ENCODE measurements at regions not wholly inside any gene's neighbourhood (a gene's known extent, or its start where the extent isn't known, plus 50 kb on each side); places are given as distances from the start of the nearest gene placed in this dataset.

DNA sequence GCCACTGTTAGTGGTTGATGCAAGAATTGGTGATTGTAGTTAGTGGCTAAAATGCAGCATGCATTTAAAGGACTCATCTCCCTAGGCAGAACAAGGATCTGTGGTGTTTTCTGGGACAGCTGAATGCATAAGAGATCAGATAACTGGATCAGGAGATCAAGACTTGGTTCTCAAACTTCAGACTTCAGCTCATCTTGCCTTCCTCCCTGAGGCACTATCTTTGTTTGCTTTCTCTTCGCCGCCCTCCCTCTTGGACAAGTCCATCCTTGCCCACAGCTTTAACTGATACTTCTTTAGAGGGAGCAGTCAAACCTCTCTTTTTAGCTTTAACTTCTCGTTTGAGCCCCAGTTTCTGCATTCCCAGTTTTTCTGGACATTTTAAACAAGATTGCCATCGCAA lies 195.4 kb upstream of the TPRG1 start:
- no peak for ATAC-seq
- TF ChIP-seq TCF4 (CRISPR knock-in tag; IDR thresholded peaks at IDR 0.05; ENCODE audit: borderline replicate concordance) = no peak
- no peak for TF ChIP-seq ZNF565 (CRISPR knock-in tag; conservative IDR thresholded peaks at IDR 0.05; ENCODE audit: low read depth)
- no peak for TF ChIP-seq ESRRG (CRISPR knock-in tag; IDR thresholded peaks at IDR 0.05)
- no peak for TF ChIP-seq RARB (CRISPR knock-in tag; IDR thresholded peaks at IDR 0.05)
- TF ChIP-seq PPARA (CRISPR knock-in tag; IDR thresholded peaks at IDR 0.05; ENCODE audit: borderline replicate concordance) = no peak
- TF ChIP-seq ZFP30 (CRISPR knock-in tag; IDR thresholded peaks at IDR 0.05) = no peak
- TF ChIP-seq ZNF8 (CRISPR knock-in tag; IDR thresholded peaks at IDR 0.05) = no peak
- TF ChIP-seq TOX (CRISPR knock-in tag; IDR thresholded peaks at IDR 0.05; ENCODE audit: borderline replicate concordance) = no peak
- TF ChIP-seq ZC3H10 (CRISPR knock-in tag; IDR thresholded peaks at IDR 0.05) = no peak
- no peak for TF ChIP-seq ARNTL (CRISPR knock-in tag; IDR thresholded peaks at IDR 0.05; ENCODE audit: borderline replicate concordance, low read depth)
- TF ChIP-seq, protein P1, sequence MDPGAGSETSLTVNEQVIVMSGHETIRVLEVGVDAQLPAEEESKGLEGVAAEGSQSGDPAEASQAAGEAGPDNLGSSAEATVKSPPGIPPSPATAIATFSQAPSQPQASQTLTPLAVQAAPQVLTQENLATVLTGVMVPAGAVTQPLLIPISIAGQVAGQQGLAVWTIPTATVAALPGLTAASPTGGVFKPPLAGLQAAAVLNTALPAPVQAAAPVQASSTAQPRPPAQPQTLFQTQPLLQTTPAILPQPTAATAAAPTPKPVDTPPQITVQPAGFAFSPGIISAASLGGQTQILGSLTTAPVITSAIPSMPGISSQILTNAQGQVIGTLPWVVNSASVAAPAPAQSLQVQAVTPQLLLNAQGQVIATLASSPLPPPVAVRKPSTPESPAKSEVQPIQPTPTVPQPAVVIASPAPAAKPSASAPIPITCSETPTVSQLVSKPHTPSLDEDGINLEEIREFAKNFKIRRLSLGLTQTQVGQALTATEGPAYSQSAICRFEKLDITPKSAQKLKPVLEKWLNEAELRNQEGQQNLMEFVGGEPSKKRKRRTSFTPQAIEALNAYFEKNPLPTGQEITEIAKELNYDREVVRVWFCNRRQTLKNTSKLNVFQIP (CRISPR knock-in tag; IDR thresholded peaks at IDR 0.05; ENCODE audit: borderline replicate concordance, low read depth) = no peak
- TF ChIP-seq ZFP3 (CRISPR knock-in tag; IDR thresholded peaks at IDR 0.05) = no peak
- TF ChIP-seq, protein P2, sequence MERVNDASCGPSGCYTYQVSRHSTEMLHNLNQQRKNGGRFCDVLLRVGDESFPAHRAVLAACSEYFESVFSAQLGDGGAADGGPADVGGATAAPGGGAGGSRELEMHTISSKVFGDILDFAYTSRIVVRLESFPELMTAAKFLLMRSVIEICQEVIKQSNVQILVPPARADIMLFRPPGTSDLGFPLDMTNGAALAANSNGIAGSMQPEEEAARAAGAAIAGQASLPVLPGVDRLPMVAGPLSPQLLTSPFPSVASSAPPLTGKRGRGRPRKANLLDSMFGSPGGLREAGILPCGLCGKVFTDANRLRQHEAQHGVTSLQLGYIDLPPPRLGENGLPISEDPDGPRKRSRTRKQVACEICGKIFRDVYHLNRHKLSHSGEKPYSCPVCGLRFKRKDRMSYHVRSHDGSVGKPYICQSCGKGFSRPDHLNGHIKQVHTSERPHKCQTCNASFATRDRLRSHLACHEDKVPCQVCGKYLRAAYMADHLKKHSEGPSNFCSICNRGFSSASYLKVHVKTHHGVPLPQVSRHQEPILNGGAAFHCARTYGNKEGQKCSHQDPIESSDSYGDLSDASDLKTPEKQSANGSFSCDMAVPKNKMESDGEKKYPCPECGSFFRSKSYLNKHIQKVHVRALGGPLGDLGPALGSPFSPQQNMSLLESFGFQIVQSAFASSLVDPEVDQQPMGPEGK (CRISPR knock-in tag; IDR thresholded peaks at IDR 0.05; ENCODE audit: borderline replicate concordance) = no peak
- TF ChIP-seq ZNF70 (CRISPR knock-in tag; IDR thresholded peaks at IDR 0.05) = no peak
- no peak for TF ChIP-seq GLIS3 (CRISPR knock-in tag; IDR thresholded peaks at IDR 0.05)
- TF ChIP-seq BACH2 (CRISPR knock-in tag; IDR thresholded peaks at IDR 0.05; ENCODE audit: borderline replicate concordance) = no peak

DNA sequence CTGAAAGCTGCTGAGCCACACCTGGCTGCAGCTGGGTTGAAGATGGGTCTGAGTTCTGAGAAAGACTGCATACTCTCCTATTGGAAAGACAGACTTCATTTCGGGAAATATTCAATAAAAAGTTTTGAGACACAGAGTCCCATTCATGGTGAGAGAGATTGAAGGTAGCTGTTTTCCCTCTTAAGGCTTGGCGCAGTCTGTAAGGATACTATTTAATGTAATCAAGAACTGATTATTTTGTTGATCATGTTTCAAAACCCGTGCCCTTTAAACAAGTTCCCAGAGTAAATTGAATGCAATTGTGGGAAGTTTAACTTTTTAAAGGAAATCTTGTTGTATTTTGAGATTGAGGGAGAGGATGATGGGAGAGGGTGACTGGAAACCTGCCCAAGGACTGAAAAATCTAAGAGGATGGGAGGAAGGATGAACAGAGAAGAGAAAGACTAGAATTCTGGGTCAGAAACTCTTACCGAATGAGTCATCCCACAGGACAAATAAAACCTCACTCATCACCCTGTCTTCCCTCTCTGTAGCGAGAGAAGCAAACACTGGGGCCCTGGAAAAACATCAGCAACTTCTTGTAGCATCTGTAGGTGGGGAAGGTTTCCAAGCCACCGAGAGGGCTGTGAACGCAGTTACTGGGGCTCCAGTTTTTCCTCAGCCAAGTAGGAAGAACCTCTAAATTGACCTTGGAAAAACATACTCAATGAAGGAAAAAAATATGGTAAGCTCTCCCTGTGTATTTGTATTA lies 193.2 kb upstream of the TPRG1 start:
- ATAC-seq = peak; percentile 69
- TF ChIP-seq TCF4 (CRISPR knock-in tag; IDR thresholded peaks at IDR 0.05; ENCODE audit: borderline replicate concordance) = no peak
- TF ChIP-seq ZNF565 (CRISPR knock-in tag; conservative IDR thresholded peaks at IDR 0.05; ENCODE audit: low read depth) = no peak

DNA sequence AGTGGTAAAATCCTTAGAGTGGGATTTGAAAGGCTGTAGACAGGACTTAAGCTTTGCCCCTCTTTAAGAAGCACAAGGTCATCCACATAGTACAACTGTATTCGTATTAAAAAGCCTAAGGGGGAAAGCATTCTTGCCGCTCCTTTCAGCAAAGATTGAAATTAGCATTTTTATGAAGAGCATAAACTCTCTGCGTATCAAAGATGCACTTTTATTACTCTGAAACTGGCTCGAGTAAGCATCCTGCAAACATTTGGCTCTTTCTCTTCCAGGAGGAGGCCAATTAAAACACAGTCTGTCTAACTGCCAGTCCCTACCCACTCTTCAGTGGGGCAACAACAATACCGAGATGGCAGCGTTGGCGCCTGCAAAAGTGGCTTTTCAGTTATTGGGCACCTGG lies 192.5 kb upstream of the TPRG1 start:
- no peak for TF ChIP-seq CSDC2 (CRISPR knock-in tag; IDR thresholded peaks at IDR 0.05)
- TF ChIP-seq, protein P2 (CRISPR knock-in tag; IDR thresholded peaks at IDR 0.05; ENCODE audit: borderline replicate concordance) = no peak
- no peak for TF ChIP-seq ZNF8 (CRISPR knock-in tag; IDR thresholded peaks at IDR 0.05)
- TF ChIP-seq ESRRG (CRISPR knock-in tag; IDR thresholded peaks at IDR 0.05) = no peak
- no peak for TF ChIP-seq TOX (CRISPR knock-in tag; IDR thresholded peaks at IDR 0.05; ENCODE audit: borderline replicate concordance)
- TF ChIP-seq BACH2 (CRISPR knock-in tag; IDR thresholded peaks at IDR 0.05; ENCODE audit: borderline replicate concordance) = no peak
- TF ChIP-seq, protein P3, sequence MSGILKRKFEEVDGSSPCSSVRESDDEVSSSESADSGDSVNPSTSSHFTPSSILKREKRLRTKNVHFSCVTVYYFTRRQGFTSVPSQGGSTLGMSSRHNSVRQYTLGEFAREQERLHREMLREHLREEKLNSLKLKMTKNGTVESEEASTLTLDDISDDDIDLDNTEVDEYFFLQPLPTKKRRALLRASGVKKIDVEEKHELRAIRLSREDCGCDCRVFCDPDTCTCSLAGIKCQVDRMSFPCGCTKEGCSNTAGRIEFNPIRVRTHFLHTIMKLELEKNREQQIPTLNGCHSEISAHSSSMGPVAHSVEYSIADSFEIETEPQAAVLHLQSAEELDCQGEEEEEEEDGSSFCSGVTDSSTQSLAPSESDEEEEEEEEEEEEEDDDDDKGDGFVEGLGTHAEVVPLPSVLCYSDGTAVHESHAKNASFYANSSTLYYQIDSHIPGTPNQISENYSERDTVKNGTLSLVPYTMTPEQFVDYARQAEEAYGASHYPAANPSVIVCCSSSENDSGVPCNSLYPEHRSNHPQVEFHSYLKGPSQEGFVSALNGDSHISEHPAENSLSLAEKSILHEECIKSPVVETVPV (CRISPR knock-in tag; IDR thresholded peaks at IDR 0.05) = no peak
- TF ChIP-seq ISL1 (CRISPR knock-in tag; IDR thresholded peaks at IDR 0.05) = no peak
- TF ChIP-seq ZC3H10 (CRISPR knock-in tag; IDR thresholded peaks at IDR 0.05) = no peak
- no peak for TF ChIP-seq PPARA (CRISPR knock-in tag; IDR thresholded peaks at IDR 0.05; ENCODE audit: borderline replicate concordance)
- no peak for TF ChIP-seq ZNF70 (CRISPR knock-in tag; IDR thresholded peaks at IDR 0.05)
- TF ChIP-seq ZNF565 (CRISPR knock-in tag; conservative IDR thresholded peaks at IDR 0.05; ENCODE audit: low read depth) = no peak
- TF ChIP-seq RARB (CRISPR knock-in tag; IDR thresholded peaks at IDR 0.05) = no peak
- no peak for TF ChIP-seq ZFP30 (CRISPR knock-in tag; IDR thresholded peaks at IDR 0.05)
- TF ChIP-seq ZFP3 (CRISPR knock-in tag; IDR thresholded peaks at IDR 0.05) = no peak
- TF ChIP-seq ARNTL (CRISPR knock-in tag; IDR thresholded peaks at IDR 0.05; ENCODE audit: borderline replicate concordance, low read depth) = no peak
- TF ChIP-seq, protein P1 (CRISPR knock-in tag; IDR thresholded peaks at IDR 0.05; ENCODE audit: borderline replicate concordance, low read depth) = no peak
- ATAC-seq = no peak
